T-helper 2 cell treated with Interferon-gamma antibody and Interleukin-4, amounts not matched to agents 100 ng/mL and 5 ng/mL, for 36 hours (primary cell): ENCODE measurements at regions not wholly inside any gene's neighbourhood (a gene's known extent, or its start where the extent isn't known, plus 50 kb on each side); places are given as distances from the start of the nearest gene placed in this dataset.

ENCODE experiments used
- intact Hi-C: fragments of 100-400 bp; cut with micrococcal nuclease; formaldehyde crosslinking; loops from one replicate; pipeline ENCODE4 v1.15.1; 2023

DNA sequence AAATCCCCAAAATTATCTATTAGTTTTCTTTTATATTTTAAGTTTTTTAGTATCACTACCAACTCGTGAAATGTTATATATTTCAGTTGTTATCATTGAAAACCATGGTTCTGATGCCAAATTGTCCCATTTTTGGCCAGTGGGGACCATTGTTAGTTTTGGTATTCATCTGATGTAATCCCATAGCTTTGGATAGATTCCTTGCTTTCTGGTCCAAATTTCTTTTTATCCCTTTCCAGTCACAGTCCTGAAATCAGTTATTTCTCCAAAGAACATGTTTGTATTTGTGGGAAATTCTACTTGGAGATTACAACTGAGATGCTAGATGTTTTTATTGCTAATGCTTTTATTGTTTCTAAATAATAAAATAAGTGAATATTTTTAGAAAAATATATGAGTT lies 976.8 kb upstream of the CRIM1 start:
- intact Hi-C loops, result no loop called here

DNA sequence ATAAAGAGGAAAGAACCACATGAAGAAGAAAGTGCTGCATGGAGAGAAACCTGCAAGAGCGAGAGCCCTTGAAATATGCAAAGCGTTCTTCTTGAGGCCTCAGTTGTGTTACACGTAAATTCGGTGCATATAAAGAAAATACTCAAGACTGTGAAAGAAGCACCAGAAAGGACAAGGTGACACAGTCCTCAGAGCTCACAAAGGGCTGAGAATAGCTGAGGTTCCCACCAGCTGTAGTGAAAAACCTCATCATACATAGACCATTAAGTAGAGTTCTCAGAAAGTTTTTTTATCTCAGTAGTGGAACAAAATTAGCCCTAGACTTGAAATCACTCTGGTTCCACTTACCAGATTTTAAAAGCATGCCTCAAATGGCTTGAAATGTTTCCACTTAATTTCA lies 980.7 kb upstream of the CRIM1 start:
- intact Hi-C loops, result no loop called here

DNA sequence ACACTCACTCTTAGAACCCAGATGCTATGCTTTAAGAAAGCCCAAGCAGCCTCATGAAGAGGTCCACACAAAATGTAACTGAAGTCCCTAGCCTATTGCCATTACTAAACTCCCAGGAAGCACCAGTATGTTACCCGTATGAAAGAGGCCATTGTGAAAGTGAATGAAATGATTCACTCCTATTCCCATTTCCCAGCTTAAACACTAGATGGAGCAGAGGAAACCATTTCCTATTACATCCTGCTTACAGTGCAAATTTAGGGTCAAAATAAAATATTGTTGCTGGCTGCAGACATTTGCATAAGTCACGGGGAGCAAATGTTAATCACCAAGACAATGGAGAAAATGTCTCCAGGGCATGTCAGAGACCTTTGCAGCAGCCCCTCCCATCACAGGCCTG lies 989.7 kb upstream of the CRIM1 start:
- intact Hi-C loops, result no loop called here

DNA sequence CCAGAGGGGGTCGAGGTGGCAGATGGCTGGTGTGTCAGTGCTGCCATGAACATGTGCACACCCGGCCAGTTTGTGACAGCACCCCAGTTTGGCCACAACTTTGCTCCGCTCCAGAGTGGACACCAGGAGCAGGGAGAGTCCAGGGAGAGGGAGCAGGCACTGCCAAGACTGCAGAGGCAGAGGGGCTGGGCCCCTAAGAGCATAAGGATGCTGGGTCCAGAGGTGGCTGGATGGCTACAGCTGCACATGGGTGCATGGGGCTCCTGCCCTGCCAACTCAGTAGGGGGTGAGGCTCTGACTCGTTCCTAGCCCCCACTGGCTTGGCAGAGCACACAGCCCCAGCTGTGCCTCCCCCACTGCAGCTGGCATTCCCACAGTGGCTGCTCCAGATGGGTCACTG lies 999.2 kb upstream of the CRIM1 start:
- intact Hi-C loops, result no loop called here

DNA sequence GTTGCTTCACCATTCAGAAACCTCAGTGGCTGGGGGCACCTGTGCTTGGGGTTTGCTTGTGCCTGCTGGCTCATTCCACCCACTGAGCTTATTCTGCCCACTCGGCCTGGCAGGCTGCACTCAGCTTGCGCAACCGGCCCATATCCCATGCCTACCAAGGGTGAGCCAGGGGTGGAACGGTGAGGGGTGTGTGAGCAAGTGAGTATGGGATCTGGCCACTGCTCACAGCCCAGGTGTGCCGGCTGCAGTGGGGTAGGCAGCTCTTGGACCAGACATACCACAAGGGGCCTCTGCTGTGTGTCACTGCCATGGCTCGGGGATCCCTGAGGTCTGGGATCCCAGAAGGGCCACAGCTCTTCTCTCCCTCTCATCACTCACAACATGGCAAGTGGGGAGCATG lies 1000.5 kb upstream of the CRIM1 start:
- intact Hi-C loops, result no loop called here

DNA sequence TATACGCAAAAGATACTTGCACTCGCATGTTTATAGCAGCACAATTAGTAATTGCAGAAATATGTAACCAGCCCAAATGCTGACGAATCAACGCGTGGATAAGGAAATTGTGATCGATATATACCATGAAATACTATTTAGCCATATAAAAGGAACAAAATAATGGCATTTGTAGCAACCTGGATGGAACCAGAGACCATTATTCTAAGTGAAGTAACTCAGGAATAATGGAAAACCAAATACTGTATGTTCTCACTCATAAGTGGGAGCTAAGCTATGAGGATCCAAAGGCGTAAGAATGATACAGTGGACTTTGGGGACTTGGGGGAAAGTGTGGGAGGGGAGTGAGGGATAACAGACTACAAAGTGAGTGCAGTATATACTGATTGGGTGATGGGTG lies 1008.0 kb upstream of the CRIM1 start:
- intact Hi-C loops, result no loop called here

DNA sequence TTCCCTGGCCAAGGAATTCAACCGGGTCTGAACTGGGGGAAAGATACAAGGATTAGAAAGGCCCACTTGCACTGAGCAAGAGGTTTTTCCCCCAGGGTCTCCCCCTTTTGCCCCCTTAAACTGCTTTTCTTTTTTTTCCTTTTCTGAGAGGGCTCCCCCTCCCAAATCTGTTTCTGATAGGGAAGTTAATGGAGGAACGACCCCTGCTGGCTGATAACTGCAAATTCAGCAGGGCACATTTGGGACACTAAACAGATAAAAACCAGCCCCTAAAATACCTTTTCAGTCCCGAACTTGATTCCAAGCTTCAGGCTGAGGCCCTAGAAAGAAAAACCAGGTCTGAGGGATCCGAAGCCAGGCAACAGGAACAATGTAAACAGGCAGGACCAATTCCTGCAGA lies 1012.4 kb upstream of the CRIM1 start:
- intact Hi-C loops, result no loop called here

DNA sequence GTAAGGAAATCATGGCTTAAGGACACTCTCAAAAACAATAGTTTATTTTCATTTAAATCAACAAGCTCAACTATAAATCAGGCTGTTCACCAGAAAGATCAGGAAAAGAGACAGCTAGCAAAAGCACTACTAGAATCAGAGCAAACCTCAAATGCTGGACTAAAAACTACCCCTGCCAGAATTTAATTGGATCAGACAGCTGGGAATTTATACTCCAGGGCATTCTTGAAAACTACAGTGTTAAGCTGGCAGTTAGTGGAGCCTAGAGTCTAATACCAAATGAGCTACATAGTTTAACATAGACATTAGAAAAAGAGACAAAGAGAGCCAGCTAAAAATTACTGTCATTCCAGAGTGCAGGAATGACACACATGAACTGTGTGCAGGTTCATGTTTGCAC lies 1016.4 kb upstream of the CRIM1 start:
- intact Hi-C loops, result no loop called here

DNA sequence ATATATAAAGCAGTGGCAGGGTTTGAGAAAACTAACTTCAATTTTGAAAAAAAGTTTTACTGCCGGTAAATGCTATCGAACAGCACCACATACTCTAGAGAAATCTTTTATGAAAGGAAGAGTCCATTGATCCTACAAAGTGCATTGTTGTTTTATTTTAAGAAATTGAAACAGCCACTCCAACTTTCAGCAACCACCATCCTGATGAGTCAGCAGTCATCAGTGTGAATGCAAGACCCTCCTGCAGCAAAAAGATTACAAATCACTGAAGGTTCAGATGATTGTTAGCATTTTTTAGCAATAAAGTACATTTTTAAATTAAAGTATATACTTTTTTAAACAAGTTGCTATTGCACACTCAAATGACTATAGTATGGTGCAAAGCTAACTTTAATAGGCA lies 1017.7 kb upstream of the CRIM1 start:
- intact Hi-C loops, result no loop called here

DNA sequence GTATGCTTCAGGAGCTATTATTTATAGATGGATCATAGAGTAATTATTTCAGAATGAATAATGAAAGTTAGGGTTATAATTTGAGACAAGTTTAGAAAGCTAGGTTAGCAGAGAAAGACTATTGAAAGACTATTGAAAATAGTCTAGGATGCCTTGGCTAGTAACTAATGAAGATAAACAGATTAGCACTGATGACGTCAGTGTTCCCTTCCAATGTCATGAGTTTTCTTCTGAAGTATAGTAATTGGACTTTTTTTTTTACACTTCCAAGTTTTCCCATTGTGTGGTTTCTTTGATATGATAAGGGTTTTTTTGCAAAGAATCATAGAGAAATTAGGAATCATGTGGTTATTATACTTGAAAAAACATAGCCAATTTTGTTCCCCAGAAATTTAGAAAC lies 1041.5 kb upstream of the CRIM1 start:
- intact Hi-C loops, result no loop called here

DNA sequence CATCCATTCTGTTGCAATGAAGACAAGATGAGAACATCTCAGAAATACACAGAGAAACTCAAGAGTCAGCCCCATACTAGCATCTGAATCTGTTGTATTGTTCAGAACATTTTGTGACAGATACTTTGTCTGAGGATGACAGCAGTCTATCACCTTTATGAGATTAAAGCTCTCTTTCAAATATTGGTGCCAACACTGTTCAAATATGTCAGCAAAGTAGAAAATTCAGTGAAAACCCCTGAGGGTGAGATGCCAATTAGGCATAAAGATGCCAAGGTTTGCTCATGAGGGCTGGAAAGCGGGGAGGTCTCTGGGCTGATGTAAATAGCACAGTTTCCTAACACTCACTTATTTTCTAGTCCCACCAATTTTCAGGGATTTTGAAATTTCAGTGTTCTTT lies 1054.2 kb upstream of the CRIM1 start:
- intact Hi-C loops, result no loop called here

DNA sequence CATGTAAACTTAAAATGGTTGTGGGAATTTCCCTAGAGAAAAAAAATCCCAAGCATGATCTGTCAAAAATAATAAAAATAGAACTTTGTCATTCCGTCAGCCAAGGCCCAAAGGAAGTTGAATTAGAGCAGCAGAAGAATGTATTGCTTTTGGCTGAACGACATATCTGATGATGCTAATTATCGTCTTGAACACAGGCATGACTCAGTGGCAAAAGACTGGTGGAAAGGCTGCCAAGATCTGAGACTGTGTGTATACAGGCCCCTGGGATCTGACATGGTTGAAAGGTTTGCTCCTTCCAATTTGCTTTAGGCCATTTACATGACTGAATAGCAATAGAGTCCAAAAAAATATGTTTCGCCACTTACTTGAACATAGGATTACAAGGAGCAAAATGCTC lies 1057.1 kb upstream of the CRIM1 start:
- intact Hi-C loops, result no loop called here

DNA sequence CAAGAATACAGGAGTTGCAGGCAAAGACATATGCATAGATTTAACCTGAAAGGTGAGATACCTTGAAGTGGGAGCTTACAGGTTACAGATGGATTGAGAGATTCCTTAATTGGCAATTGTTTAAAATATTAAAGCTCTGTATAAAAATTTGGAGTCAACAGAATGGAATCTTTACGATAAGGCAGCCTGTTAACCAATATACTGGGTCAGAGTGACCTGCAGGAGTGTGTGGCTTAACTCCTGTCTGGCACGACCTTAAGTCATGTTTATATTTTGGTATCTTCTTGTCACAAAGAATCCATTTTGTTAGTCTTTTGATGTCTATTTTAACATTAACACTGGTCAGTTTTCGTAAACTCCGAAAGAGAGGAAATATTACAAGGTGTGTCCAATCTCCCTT lies 1058.2 kb upstream of the CRIM1 start:
- intact Hi-C loops, result no loop called here

DNA sequence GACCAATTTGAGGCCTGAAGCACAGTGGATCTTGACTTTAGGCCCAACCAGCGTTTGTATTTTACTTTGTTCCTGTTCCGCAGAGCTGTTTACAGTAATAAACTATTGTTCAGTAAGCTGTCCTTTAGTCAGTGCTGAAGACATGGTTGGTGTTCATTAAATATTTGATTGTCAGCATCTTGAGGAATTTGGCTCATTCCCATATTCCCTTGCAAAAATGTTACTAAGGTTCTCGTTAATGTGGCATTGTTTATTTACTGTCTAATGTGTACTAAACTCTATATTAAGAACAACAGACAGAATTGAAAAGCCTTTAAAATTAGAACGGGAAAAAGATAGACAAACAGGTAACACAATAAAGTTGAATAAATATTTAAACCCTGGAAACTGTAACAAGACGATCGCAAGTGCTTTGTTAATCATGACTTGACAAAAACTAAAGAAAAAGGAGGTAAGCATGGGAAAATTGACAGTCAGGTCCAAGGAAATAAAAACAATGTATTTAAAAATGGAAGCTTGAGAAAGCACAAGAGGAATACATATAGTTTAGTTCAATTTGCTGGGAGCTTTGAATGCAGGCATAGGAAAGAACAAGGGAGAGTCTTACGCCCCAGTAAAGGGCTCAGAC lies 1060.8 kb upstream of the CRIM1 start:
- intact Hi-C loops, result no loop called here

DNA sequence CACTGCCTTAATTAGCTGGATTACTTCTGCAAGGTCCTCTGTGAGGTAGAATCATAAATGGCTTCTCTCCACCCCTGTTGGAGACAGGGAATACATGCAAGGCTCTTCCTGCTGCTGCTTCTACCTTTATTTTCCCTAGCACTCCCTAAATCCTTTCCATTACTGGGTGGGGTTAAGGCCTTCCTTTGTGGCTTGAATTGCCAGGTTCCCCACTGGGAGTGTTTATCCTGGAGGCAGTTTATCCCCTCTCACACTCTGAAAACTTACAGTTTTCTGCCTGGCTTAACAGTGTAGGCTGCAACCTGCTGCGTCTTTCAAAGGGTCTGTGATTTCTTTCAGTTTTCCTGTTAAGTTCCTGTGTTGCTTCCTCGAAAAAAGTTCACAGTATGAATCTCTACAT lies 1062.3 kb upstream of the CRIM1 start:
- intact Hi-C loops, result no loop called here

DNA sequence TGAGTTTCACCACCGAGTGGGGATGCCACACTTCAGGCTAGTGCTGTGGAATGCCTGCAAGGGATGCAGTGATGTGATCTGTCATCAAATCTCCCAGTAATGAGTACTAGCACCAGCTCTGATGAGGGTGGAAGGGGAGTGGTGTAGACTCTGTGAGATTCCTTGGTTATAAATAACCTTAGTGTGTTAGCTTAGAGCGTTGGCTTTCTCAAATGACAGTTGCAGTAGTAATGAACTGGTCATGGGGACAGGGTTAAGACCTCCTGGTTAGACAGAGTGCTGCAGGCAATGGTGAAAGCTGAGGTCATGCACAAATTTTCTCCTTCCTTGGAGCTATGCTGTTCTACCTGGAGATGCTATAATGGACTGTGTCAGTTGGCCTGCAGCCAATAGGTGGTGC lies 1063.4 kb upstream of the CRIM1 start:
- intact Hi-C loops, result no loop called here

DNA sequence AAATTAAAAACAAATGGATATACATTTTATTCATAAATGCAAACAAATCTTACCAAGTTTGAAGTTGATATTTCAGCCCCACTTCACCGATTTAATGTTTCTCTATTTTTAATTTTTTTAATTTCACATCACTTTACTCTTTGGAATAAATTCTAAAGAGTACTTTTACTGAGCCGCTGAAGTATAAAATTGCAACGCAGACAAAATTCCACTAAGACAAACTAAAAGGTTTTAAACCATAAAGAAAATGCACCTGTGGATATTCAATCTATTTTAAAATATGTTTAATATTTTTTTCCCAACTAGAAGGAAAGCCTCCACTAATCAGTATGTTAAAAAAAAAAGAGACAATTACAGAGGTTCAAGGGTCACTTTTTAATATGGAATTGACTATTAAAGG lies 1073.9 kb upstream of the CRIM1 start:
- intact Hi-C loops, result no loop called here

DNA sequence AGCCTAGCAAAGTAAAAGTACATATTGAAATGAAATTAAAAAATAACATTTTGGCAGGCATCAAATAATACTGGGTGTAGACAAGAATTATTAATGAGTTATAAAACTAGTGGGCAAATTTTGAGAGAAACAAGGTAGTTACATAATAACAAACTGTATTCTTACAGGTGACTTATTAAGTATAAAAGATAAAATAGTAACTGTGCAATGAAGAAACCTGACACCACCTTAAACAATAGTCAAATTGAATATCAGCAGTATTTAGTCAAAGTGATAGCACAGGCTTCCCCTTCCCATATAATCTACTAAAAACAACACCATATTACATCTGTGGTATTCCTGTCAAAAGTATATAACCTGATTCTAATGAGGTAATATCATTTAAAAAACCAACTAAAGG lies 1099.8 kb upstream of the CRIM1 start:
- intact Hi-C loops, result no loop called here

DNA sequence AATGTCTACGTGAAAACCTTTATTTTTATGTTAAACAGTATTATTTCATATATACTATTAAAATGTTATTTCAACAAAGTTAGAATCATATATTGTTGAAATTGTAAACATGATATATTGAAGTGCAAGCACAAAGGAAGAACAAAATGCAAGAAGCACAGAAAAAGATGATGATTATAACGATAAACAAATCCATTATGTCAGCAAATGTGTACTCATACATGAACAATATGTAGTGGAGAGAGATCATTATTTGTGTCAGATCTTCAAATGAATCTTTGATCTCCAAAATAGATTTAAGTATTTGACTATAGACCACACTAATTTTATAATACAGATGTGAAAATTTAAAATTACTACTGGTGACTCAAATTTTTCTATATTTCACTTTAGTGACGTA lies 1104.4 kb upstream of the CRIM1 start:
- intact Hi-C loops, result no loop called here

DNA sequence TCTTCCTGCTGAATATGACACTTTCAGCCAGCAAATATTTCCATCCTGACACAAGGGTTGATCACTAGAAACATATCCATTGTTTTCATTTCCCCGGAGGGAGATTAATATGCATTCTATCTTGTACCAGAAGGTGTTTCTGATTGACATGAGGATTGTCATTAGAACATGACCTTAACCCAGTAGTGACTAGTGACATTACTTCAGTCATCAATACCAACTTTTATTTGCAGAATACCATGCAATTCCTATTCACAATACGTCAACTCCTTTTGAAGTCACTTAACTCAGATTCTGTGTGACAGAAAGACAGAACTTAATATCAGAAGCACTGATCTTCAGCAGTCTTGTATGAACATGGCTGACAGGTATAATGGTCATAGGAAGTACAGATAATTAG lies 1108.9 kb upstream of the CRIM1 start:
- intact Hi-C loops, result no loop called here

DNA sequence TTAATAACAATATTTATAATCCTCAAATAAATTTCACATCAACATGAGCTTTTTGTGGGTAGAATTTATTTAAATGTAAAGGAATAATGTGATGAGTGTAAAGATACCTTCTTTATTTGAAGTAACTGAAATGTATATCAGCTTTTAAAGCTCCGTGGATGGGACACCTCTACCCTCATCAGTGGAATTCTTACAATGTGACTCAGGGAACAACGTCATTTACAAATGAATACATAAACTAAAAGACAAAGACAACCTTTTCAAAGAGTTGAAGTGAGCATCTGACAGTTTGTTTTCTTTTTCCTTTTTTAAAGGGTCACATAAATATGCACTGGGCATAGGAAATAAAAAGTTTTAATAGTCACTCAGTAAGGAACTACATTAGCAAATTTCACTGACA lies 1127.0 kb upstream of the CRIM1 start:
- intact Hi-C loops, result no loop called here

DNA sequence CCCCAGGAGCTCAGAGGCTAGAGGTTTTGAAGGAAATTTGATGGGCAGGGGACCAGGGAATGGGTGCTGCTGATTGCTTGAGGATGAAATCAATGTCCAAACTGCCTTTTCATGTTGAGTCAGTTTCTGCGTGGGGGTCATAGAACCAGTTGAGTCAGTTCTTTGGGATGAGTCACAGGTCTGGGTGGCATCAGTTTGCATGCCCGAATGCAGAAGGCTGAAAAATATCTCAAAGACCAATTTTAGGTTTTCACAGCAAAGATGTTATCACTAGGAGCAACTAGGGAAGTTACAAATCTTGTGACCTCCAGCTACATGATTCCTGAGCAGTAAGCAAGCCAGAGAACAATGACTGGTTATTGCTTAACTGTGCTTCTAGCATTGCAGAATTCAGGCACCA lies 1135.1 kb upstream of the CRIM1 start:
- intact Hi-C loops, result no loop called here

DNA sequence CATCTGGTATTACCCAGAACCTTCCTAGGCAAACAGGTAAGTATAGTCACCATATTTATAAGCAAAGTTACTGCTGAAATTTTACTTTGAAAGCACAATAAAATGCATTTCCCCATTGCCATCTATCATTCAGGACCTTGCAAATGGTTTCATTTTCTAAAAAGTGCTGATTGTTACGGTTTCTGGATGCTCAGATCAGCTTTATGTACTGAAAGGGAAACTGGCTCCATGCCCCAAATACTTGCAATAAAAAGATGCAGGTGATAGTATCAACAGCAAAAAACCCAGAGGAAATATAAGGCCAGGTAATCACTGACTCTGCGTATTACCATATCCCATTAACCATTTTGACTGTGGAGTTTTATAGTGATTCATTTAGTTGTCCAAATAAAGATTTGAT lies 1150.7 kb upstream of the CRIM1 start:
- intact Hi-C loops, result no loop called here

DNA sequence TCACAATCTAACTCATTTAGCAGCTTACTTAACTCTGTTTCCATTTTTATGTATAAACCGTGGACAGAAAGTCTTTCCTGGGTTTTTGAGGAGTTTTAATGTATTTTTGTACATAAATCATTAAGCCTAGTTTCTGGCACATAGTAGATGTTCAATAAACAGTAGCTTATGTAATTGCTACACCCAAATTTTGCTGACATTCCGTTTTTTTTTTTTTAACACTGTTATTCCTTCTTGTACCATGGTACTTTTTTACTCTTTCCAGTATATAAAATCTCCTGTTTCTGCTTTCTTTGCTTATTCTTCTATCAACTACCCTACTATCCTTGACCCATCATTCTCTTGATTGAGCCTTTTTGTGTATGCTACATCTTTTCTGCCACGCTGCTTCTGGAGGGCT lies 1151.3 kb upstream of the CRIM1 start:
- intact Hi-C loops, result no loop called here
